HuH-7 (cell line): ENCODE measurements at regions not wholly inside any gene's neighbourhood (a gene's known extent, or its start where the extent isn't known, plus 50 kb on each side); places are given as distances from the start of the nearest gene placed in this dataset.
"Not testable (repeated sequence)": the region's sequence is repeated elsewhere in the genome, so short reads cannot be mapped to it uniquely, and the experiment has no call there.

Experiments used
- DNase-seq: peaks from one replicate; pipeline ENCODE4 v3.0.0; 2011; ENCODE audit warnings: low spot score

DNA sequence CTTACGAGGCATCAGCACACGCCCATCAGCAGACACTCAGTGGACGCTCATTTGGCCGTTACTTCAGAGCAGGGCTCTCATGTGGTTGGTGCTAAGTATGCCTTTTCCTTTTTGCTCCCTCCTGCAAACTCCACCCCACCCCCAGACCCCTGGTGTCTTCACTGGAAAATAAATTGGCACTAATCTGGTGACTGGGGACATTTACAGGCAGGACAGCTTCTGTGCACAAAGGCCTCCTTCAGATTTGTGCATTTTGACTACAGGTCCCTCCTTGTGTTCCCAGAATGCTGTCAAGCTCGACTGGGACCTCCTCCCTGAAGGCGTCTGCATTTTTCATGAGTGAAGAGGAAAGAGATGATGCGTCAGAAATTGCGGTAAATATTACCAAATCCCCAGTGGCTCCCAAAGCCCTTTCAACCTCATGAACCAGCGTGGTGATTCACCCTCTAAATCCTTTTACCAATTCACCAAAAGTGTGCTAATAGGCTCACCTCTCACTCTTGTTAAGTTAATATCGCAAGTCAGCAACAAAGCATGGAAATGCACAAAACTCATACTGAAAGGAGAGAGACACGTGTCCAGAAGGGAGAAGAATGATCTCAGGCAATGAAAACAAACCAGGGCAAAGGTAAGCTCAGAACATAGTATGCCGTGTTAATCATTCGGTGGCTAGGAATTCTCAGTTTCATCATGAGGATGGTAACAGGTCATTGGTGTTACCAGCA lies 119.0 kb downstream of the NKX6-1 start:
- DNase-seq, result no peak

DNA sequence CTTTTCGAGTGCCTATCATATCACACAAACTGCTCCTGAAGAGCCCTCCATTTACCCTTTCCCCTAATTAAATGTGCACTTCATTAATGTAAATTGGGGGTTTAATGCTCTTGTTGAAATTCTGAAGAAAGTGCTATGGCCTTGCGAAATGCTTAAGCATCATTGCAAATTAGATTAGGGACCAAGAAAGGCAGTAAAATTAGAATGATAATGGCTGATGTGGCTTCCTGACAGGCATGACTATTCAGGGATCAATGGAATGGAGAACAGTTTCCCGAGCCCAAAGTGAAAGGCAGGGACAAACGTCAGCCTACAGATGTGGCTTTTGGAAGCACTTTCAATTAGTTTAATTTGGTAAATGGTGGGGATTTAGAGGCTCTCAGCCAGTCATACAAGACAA lies 120.1 kb downstream of the NKX6-1 start:
- DNase-seq, result no peak

DNA sequence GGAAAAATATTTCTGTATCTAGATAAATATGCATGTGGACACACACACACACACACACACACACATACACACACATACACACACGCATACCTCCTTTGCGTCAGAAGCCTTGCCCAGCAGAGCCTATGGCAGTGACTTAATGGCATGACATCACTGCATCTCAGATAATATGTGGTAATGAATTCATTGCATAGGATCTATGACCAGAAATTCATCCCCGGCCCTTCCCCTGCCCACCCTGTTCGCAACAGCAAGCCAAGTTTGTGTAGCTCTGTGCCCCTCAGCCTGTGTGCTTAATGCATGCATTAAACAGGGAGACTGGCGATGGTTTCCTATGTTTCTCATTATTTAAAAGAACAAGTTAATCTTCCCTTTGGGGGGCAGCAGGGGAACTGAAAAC lies 120.7 kb downstream of the NKX6-1 start:
- no peak for DNase-seq

DNA sequence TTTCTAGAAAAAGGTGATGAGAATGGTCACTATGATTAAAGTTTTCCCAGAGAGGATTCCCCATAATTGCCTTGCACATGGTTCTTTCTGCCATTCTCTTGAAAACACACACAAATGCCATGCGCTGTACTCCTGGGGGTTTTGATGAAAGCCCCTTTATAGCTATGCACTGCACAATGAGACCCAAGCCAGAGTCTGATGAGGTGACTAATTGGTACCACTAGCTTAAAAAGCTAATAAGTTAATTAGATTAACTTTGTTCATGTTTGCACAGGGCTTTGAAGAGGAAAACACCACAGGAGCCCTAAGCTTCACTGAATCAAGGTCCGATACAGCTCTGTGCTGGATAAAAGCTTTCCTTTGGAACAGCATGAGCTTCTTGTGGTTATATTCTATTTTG lies 132.2 kb downstream of the NKX6-1 start:
- no peak for DNase-seq

DNA sequence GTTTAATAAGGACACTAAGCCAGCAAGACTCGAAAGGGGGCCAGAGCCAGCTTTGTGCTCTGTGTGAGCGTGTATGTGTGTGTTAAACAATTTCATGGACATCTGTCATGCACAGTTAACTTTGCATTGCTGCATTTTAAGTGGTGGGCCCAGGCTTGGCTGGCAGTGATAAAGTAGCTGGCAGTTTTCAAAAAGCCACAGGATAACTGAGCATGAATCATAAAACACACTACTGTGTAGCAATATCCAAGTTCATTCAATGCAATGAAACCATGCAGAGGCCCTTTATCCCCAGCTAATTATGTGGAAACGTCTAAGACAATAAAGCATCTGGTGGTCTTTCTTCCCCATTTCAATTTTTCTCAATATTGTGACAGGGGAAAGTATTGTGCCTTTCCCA lies 132.9 kb downstream of the NKX6-1 start:
- no peak for DNase-seq

DNA sequence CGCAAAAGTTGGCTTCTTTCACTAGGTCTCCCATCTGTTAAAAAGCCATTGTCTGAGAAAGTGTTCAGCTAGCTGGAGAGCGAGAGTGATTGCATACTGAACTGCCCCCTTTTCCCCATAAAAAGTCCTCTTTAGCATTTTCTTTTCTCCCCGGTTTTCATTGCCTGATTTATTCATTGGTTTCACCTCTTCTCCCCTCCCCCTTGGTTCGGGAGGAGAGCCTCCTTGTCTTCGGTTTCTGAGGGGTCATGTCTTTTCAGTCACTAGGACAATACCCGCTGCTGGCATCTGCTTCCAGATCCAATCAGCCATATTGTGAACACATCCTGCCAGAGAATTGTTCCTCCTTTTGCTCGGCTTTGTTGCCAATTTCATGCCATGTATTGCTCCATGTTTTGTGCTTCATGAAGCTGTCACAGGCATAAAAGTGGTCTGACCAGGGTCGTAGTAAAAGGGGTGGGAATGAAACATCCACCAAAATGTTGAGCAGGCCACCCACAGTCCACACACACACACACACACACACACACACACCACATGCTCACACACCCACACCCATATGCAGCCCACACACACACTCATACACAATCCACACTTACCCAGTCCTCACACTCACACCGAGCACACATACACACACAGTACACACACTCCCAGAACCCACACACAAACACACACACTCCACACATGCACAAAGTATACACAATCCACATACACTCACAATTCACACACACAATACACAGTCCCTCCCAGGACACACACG lies 136.0 kb downstream of the NKX6-1 start:
- no peak for DNase-seq

DNA sequence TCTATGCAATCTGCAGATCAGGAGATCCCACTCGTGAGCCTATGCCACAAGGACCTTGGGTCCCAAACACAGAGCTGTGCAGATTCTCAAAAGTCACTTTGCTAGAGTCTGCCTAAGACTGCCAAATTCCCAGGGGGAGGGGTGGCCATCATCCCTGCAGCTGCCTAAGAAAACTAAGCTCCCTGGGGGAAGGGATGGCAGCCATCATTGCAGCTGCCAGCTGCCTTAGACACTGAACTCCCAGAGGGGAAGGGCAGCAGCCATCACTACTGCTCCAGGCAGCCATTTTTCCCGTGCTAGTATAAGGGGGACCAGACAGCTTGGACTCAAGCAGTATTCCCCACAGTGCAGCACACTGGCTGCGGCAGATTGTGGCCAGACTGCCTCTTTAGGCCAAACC lies 156.9 kb downstream of the NKX6-1 start:
- DNase-seq, result no peak

DNA sequence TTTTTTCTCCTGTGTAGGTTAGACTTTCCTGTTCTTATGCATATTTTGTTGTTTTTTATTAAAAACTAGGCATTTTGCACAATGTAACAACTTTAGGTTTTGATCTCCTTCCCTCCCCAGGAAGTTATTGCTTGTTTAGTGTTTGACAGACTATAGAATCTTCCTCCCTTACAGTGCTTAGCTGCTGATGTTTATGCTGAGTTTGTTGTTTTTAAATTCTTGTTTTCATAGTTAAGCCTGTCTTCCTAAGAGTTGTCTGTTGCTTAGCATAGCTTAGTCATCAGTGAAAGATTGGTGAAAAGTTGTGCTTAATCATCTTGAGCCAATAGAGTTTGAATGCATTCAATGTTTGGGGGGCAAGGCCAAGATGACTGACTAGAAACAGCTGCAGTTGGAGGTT lies 157.5 kb downstream of the NKX6-1 start:
- DNase-seq, result no peak

DNA sequence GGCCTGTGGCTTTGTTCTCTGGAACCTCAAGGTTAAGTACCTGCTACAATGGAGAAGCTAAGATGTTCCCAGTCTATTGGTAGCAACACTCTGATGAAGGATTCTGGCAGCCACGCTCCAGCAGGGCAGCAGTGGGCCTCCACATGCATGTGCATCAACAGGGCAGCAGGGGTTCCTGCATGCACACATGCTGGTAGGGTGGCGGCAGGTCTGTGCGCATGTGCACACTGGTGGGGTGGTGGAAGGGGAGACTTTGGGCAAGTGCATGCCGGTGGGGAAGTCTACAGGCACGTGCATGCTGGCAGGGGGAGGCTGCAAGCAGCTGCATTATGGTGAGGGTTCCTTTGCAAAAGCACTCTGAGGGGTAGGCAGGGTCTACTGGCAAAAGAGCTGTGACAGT lies 160.7 kb downstream of the NKX6-1 start:
- DNase-seq, result no peak

DNA sequence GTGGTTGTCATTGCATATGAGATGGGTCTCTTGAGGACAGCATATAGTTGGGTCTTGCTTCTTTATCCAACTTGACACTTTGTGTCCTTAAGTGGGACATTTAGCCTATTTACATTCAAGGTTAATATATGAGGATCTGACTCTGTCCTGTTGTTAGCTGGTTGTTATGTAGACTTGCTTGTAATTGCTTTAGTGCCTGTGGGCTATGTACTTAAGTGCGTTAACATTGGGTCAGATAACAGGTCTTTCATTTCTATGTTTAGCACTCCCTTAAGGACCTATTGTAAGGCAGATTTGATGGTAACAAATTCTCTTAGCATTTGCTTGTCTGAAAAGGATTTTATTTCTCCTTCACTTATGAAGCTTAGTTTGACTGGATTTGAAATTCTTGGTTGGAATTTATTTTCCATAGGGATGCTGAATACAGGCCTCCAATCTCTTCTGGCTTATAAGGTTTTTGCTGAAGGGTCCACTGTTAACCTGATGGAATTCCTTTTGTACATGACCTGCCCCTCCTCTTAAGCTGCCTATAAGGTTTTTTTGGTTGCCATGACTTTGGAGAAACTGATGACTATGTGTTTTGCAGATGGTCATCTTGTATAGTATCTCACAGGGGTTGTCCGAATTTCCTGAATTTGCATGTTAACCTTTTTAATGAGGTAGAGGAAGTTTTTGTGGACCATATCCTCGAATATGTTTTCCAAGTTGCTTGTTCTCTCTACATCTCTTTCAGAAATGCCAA lies 162.0 kb downstream of the NKX6-1 start:
- no peak for DNase-seq

DNA sequence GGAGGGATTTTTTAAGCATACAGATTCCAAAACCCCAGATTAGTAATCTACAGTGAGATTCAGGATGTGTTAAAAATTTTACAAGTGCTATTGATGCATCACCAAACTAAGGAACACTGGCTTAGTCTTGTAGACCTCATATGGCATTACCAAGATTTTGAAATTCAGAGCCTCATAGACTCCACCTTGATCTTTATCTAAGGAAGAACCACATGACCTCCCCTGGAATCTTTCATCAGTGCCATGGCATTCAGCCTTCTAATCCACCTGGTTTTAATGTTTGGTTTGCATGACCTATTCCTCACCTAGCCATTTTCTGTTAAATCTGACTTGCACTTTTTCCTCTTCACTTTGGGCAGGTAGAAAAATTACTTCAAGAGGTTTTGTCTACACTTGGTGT lies 171.6 kb downstream of the NKX6-1 start:
- DNase-seq, result no peak

DNA sequence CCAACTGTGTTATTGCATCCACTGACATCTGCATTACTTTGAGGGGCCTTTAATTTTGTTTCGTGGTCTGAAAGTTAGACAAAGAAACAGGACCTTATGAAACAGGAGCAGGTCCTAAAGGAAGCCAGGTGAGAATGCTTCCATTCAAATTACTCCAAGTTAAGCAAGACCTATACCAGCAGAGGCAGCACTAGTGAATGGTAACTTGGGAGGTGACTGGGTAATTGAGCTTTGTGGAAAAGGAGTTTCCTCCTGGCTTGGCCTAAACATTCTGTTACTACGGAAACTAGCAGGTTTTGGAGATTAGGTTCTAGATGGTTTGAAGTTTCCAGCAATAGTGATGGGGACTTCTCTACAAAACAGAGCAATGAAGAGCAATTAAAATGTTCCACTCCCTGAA lies 173.5 kb downstream of the NKX6-1 start:
- DNase-seq, result no peak

DNA sequence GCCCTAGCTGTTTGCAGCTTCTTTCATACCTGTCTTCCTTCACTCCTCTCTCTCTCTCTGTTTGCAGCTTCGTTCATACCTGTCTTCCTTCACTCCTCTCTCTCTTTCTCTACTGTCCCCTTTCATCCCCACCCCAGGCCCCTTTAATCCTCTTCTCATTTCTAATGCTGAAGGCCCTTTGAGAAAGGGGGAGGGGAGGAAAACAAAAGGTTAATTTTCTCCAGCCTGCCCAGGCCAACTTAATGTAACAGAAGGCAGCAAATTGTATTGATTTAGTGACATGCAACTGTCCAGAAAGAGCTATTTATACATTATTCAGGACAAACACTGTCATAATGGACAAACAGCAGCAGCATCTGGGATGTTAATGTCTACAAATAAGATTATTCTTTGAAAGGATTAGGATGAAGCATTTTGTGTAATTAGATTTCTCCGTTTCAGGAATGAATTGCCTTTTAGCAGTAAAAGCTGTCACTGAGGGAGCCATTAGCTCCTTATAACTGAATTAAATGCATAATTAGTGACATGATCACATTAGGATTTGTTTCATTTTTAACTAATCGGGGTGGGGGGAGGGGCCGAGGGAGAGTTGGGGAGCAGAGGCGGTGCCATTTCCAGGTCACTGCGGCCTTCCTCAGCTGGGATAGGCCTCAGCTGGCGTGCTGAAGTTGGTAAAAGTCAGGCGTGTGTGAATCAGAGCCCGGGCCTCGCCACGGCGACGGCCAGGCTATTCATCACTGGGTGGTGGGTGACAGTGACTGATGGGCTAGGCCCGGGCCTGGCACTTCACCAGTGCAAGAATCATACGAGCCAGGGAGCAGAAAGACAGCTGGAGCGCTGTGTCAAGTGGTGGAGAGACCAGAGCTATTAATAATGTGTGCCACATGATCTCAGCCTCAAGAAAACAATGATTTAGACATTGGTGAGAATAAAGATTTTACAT lies 174.5 kb downstream of the NKX6-1 start:
- no peak for DNase-seq

DNA sequence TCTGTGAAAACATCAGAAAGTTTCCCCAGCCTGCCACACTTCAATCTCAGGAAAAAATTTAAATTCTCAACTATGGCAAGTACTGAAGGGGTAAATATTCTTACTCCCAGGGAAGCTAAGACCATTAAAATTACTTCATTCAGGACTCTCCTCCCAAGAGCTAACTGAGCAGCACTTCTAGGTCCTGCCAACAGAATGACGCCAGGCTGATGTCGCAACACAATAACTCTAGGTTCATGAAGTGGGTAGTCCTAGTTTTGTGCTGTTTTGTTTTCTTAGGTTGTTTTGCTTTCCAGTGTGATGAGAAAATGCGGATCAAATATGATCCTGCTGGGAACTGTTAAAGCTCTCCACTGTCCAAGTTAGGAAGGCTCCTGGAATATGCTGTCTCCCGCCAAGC lies 180.0 kb downstream of the NKX6-1 start:
- peak; percentile 6 for DNase-seq

DNA sequence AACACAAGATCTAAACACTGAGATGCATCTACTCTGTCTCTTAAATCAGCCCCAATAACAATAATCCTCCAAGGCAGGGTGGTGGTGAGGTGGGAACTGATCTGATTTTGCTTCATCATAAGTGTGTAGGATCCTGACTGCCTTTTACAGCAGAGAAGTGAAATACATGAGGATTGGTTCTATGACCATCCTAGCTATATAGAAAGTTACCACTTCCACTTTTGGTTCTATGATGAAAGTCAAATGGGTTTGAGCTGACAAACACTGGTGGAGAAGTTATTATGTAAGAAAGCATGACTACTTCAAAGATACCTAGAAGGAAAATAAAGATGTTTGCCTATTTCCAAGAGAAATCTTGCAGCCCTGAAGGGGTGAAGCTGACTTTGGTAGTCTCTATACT lies 181.6 kb downstream of the NKX6-1 start:
- no peak for DNase-seq

DNA sequence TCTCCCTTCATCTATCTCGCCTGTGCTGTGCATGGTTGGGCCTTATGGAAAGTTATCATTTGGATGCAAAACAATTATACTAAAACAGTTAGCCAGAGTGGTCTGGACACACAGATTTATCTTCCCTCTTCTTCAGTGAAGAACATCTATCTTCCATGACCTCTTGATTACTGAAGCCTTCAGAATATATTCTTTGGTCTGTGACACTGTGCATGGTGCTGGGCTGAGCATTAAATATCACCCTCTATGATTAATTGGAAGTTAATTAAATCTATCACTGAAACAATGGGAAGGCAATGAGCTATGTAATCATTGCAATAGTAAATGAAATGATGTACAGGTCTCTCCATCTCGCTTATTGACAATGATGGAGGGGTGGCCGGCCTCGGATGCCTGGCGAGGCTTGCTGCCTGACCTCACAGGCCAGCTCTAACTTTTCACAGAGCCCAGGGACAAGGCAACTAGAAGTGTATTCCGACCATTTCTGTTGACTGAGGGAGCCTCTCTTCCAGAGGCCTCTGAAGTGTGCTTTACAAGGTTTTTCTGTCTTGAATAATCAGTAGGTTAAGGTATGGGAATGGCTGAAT lies 186.6 kb downstream of the NKX6-1 start:
- no peak for DNase-seq

DNA sequence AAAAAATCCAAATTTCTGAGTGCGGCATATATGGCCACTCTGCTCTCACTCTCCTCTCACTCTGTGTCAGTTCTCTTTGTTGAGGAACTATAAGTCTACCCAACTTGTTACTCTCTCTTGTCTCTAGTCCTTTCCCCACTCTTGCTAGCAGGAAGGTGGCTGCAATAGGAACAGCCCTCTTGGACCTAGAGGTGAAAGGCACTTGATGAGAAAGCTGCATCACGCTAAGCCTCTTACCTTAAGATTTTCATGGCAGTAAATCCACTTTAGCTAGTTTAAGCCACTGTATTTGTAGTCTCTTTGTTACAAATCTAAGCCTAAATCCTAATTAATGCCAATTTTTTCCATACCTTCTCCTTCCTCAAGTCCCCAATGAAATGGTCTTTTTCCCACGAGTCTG lies 189.9 kb downstream of the NKX6-1 start:
- no peak for DNase-seq

DNA sequence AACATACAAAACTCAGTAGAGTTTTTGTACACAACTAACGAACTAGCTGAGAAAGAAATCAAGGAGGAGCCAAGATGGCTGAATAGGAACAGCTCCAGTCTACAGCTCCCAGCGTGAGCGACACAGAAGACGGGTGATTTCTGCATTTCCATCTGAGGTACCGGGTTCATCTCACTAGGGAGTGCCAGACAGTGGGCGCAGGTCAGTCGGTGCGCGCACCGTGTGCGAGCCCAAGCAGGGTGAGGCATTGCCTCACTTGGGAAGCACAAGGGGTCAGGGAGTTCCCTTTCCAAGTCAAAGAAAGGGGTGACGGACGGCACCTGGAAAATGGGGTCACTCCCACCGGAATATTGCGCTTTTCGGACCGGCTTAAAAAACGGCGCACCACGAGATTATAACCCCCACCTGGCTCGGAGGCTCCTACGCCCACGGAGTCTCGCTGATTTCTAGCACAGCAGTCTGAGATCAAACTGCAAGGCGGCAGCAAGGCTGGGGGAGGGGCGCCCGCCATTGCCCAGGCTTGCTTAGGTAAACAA lies 200.3 kb downstream of the NKX6-1 start:
- DNase-seq, result not testable (repeated sequence)

DNA sequence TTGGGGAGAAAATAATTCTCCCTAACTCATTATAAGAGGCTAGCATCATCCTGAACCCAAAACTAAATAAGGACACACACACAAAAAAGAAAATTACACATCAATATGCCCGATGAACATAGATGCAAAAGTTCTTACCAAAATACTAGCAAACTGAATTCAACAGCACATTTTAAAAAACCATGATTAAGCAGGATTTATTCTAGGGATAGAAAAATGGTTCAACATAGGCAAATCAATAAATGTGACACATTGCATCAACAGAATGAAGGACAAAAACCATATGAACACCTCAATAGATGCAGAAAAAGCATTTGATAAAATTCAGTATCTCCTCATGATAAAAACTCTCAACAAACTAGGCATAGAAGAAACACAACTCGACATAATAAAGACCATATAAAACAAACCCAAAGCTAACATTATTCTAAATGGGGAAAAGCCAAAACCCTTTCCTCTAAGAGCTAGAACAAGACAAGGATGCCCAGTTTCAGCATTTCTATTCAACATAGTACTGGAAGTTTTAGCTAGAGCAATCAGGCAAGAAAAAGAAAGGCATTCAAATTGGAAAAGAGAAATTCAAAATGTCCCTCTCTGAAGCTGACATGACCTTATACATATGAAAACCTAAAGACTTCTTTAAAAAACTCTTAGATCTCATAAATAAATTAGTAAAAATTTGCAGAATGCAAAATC lies 200.9 kb downstream of the NKX6-1 start:
- no peak for DNase-seq

DNA sequence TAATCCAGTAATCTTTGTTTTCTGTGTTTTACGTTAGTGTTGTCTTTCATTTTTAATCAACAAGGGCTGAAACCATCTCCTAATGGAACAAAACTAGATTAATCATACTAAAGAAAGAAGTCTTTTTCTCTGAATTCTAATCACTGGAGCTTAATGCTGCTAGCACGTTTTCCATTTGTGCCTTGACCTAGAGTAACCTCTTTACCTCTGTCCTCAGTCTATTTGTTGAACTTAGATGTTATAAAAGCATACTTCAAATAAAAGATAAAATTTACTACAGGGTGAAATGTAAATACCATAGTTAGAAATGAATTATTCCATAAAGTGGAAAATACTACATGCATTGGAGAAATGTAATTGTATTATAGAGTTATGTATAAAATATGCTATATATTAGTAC lies 207.1 kb downstream of the NKX6-1 start:
- no peak for DNase-seq

DNA sequence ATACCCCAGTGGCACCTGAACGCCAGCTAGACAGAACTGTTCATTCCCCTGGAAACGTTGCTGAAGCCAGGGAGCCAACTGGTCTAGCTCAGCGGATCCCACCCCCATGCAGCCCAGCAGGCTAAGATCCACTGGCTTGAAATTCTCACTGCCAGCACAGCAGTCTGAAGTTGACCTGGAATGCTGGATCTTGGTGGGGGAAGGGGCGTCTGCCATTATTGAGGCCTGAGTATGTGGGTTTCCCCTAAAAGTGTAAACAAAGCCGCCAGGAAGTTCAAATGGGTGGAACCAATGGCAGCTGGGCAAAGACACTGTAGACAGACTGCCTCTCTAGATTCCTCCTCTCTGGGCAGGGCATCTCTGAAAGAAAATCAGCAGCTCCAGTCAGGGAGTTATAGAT lies 213.0 kb downstream of the NKX6-1 start:
- DNase-seq, result no peak
